ENCODE measurements at regions not wholly inside any gene's neighbourhood (a gene's known extent, or its start where the extent isn't known, plus 50 kb on each side); places are given as distances from the start of the nearest gene placed in this dataset.

DNA sequence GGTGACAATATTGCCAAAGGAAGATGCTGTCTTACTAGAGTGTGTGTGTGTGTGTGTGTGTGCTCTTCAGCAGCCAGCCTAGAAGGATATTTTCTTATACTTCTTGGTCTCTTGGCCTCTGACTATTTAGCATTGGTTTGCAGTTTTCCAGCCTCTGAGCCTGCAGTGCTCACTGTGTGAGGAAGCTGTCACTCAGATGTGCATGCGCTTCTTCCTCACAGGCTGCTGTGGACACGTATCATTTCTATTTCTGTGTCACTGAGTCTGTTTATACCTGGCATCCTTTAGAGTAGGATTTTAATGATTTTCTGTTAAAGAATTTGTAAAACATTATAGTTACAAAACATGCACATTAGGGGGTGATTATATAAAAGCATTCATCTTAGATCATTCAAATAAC is 83.3 kb downstream of the ALDH8A1 start:
- no peak overlapping the region for H3K27ac ChIP-seq
- no peak for FAIRE-seq

DNA sequence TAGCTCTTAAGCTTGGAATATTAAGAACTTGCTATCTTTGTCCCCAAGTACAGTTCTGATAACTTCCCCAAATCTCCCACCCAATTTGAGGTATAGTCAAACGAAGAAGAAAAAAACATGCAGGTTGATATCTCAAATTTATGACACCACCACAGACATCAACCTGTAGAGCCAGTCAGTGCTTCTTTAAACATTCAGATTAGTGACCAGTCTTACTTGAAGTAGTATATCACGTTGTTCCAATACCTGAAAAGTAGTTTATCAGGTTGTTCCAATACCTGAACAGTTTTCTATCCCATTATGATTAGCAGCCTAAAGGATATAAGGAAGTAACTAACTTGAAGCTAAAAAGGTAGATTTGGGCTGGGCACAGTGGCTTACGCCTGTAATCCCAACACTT is 85.3 kb downstream of the ALDH8A1 start:
- no peak overlapping the region for H3K4me3 ChIP-seq
- TF ChIP-seq, protein P1, sequence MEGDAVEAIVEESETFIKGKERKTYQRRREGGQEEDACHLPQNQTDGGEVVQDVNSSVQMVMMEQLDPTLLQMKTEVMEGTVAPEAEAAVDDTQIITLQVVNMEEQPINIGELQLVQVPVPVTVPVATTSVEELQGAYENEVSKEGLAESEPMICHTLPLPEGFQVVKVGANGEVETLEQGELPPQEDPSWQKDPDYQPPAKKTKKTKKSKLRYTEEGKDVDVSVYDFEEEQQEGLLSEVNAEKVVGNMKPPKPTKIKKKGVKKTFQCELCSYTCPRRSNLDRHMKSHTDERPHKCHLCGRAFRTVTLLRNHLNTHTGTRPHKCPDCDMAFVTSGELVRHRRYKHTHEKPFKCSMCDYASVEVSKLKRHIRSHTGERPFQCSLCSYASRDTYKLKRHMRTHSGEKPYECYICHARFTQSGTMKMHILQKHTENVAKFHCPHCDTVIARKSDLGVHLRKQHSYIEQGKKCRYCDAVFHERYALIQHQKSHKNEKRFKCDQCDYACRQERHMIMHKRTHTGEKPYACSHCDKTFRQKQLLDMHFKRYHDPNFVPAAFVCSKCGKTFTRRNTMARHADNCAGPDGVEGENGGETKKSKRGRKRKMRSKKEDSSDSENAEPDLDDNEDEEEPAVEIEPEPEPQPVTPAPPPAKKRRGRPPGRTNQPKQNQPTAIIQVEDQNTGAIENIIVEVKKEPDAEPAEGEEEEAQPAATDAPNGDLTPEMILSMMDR (IDR thresholded peaks at IDR 0.05) = no peak
- FAIRE-seq (no peak), ATAC-seq (no peak), DNase-seq (no peak)
- WGBS, 2 donors = 60 to 64% methylated on average over 3 of the region's 3 CpGs
- H3K9me3 ChIP-seq = no peaks in the 10 kb centered on the region
- no peaks in the 10 kb centered on the region for H3K36me3 ChIP-seq
- H3K27me3 ChIP-seq = no peaks in the 10 kb centered on the region
- intact Hi-C loops (cut with DNase I) = no loop called here
- H3K27ac ChIP-seq = no peak overlapping the region
- no peaks in the 10 kb centered on the region for H3K4me1 ChIP-seq

More for the DNA sequence above, 83.3 kb downstream of the ALDH8A1 start:
- no peak for DNase-seq
- WGBS, 2 donors = 69 to 82% methylated on average over 2 of the region's 2 CpGs
- Histone ChIP-seq H3K27me3 (no peaks in the 10 kb centered on the region), H3K36me3 (no peaks in the 10 kb centered on the region), H3K4me1 (no peaks in the 10 kb centered on the region), H3K4me3 (no peak overlapping the region), H3K9me3 (no peaks in the 10 kb centered on the region)
- TF ChIP-seq, protein P1 (IDR thresholded peaks at IDR 0.05) = no peak
- intact Hi-C loops (cut with DNase I) = no loop called here
- ATAC-seq = no peak

DNA sequence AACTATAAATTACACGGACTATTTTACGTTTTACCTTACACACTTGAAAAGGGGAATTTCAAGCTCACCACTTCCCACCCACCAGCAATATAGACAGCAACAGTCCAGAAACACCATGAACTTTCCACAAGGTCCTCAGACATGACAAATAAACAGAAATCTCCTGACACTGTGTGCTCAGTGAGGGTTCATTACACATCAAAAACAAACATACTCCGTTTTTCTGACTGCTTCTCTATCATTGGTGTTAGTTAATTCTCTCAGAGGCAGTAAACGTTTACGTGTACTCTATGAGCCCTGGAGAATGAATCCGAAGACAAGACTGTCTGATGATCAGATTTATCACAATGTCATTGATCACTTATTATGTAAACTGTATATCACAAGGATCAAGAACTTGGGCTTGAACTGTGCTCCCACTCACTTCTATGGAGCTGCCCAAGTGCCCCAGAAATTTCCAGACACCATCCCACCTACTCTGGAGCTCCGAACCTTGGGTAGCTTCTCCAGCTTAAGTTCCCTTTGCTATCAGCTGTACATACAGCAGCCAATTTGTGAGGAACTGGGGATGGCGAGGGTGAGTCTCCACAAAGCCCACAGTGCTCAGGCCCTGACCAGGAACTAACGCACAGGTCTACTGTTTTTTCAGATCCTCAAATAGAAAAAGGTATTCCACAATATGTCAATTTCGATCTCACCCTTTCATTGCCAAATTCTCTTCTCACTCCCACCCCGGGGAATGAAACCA is 86.0 kb downstream of the ALDH8A1 start:
- intact Hi-C loops (cut with DNase I) = no loop called here

DNA sequence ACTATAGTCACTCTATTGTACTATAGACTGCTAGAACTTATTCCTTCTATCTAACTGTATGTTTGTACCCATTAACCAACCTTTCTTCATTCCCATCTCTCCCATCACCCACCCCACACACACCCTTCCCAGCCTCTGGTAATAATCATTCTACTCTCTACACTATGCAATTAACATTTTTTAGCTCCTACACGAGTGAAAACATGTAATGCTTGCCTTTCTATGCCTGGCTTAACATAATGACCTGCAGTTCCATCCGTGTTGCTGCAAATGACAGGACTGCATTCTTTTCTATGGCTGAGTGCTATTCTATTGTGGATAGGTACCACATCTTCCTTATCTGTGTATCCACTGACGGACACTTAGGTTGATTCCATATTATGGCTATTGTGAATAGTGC is 95.5 kb downstream of the ALDH8A1 start:
- TF ChIP-seq, protein P1 (IDR thresholded peaks at IDR 0.05) = no peak
- no peaks in the 10 kb centered on the region for H3K9me3 ChIP-seq
- 50 to 61% methylated on average over 3 of the region's 3 CpGs for WGBS, 2 donors
- H3K4me3 ChIP-seq = no peak overlapping the region
- ATAC-seq = no peak
- DNase-seq = no peak
- intact Hi-C loops (cut with DNase I) = no loop called here
- no peaks in the 10 kb centered on the region for H3K36me3 ChIP-seq
- FAIRE-seq = no peak
- H3K4me1 ChIP-seq = no peaks in the 10 kb centered on the region
- H3K27ac ChIP-seq = no peak overlapping the region
- no peaks in the 10 kb centered on the region for H3K27me3 ChIP-seq

More for the DNA sequence above, 86.0 kb downstream of the ALDH8A1 start:
- Histone ChIP-seq H3K9me3 (no peaks in the 10 kb centered on the region), H3K4me3 (no peak overlapping the region), H3K36me3 (no peaks in the 10 kb centered on the region), H3K4me1 (no peaks in the 10 kb centered on the region), H3K27ac (no peak overlapping the region), H3K27me3 (no peaks in the 10 kb centered on the region)
- WGBS, 2 donors = 62 to 72% methylated on average over 11 of the region's 11 CpGs
- DNase-seq (no peak), ATAC-seq (peak in 2 of 4 donors; percentile 55 to 63), FAIRE-seq (no peak)
- TF ChIP-seq, protein P1 (IDR thresholded peaks at IDR 0.05) = no peak
